K562 (cell line): ENCODE measurements at regions not wholly inside any gene's neighbourhood (a gene's known extent, or its start where the extent isn't known, plus 50 kb on each side); places are given as distances from the start of the nearest gene placed in this dataset.

ENCODE experiments used
- CTCF ChIP-seq, 3 experiments: IDR thresholded peaks in 2 of 3; conservative IDR thresholded peaks in 1 of 3; 2 replicates each; pipeline ENCODE4 v1.5.1; 2011 to 2012; ENCODE audit warnings: low read length in 3 of 3, mild to moderate bottlenecking in 3 of 3, control low read depth in 2 of 3, improper control_type of control experiment in 1 of 3, inconsistent platforms in 1 of 3, low read depth in 1 of 3, mixed read lengths in 1 of 3, moderate library complexity in 1 of 3; ENCODE audit not compliant: insufficient read depth in 2 of 3
- FOXP4 ChIP-seq: sonication (generic); formaldehyde crosslinking; IDR thresholded peaks from 2 replicates; pipeline ENCODE4 v1.8.0; 2022; ENCODE audit warnings: mild to moderate bottlenecking, missing genetic modification reagents, borderline replicate concordance
- HCFC1 ChIP-seq: IDR thresholded peaks from 2 replicates; pipeline ENCODE4 v1.6.1; 2012; ENCODE audit warnings: low read depth, low read length, improper control_type of control experiment
- LEF1 ChIP-seq: fragments of 450-650 bp; IDR thresholded peaks from 2 replicates; pipeline ENCODE4 v1.6.1; 2016; ENCODE audit warnings: mild to moderate bottlenecking
- NCOA1 ChIP-seq: fragments of 450-650 bp; IDR thresholded peaks from 2 replicates; pipeline ENCODE4 v1.6.1; 2016; ENCODE audit warnings: low read depth
- NFYB ChIP-seq: IDR thresholded peaks from 2 replicates; pipeline ENCODE4 v1.6.1; 2011; ENCODE audit warnings: mild to moderate bottlenecking, moderate library complexity; ENCODE audit not compliant: insufficient read length; ENCODE audit errors: extremely low read depth
- POLR2AphosphoS5 ChIP-seq: IDR thresholded peaks from 2 replicates; pipeline ENCODE4 v1.6.1; 2011; ENCODE audit warnings: mild to moderate bottlenecking, low read depth, low read length, moderate library complexity; ENCODE audit not compliant: control insufficient read depth, insufficient read depth
- SREBF1 ChIP-seq: fragments of 150-350 bp; IDR thresholded peaks from 2 replicates; pipeline ENCODE4 v1.6.1; 2014; ENCODE audit warnings: antibody characterized with exemption, low read depth, low read length, borderline replicate concordance
- STAT5B ChIP-seq: fragments of 250-450 bp; sonication (Bioruptor Pico); IDR thresholded peaks from 2 replicates; pipeline ENCODE4 v1.8.0; 2021; ENCODE audit warnings: mild to moderate bottlenecking, inconsistent platforms
- ZNF133 ChIP-seq: fragments of 250-450 bp; sonication (Bioruptor Pico); IDR thresholded peaks from 2 replicates; pipeline ENCODE4 v1.4.0; 2020; ENCODE audit warnings: mild to moderate bottlenecking

- TF ChIP-seq CTCF (IDR thresholded peaks at IDR 0.05 in 2 of 3, conservative IDR thresholded peaks at IDR 0.05 in 1 of 3; ENCODE audit: insufficient read depth in 2 of 3, low read depth in 1 of 3, low read length in 3 of 3) (no peak), NCOA1 (no peak), ZNF133 (CRISPR knock-in tag) (no peak), FOXP4 (CRISPR knock-in tag) (no peak), LEF1 (no peak), STAT5B (CRISPR knock-in tag) (no peak), NFYB (no peak), SREBF1 (no peak), POLR2AphosphoS5 (no peak), HCFC1 (no peak)
Observed at GRCh38 chr15:95105229-95105628, 873.9 kb downstream of the MCTP2 start.
